ENCODE measurements at regions not wholly inside any gene's neighbourhood (a gene's known extent, or its start where the extent isn't known, plus 50 kb on each side); places are given as distances from the start of the nearest gene placed in this dataset.

GRCh38 chr13:94968757-94969086 lies 256.4 kb upstream of the SOX21 start:
- TF ChIP-seq CTCF (IDR thresholded peaks at IDR 0.05) (no peak), POLR2AphosphoS5 (IDR thresholded peaks at IDR 0.05; ENCODE audit: insufficient read depth in 1 of 2, low read depth in 1 of 2) (no peak), POLR2A (IDR thresholded peaks at IDR 0.05) (no peak)
